HG02840 (cell line): ENCODE measurements at regions not wholly inside any gene's neighbourhood (a gene's known extent, or its start where the extent isn't known, plus 50 kb on each side); places are given as distances from the start of the nearest gene placed in this dataset.

Experiments
- ATAC-seq: cut with Tn5 transposase; IDR thresholded peaks from one replicate; pipeline ENCODE4 v1.9.1; 2021; ENCODE audit warnings: mild to moderate bottlenecking, moderate library complexity, moderate number of reproducible peaks; ENCODE audit not compliant: unreplicated experiment, low FRiP score

GRCh38 chr5:4411664-4412063 is 728.5 kb upstream of the ADAMTS16 start:
- no peak for ATAC-seq

DNA sequence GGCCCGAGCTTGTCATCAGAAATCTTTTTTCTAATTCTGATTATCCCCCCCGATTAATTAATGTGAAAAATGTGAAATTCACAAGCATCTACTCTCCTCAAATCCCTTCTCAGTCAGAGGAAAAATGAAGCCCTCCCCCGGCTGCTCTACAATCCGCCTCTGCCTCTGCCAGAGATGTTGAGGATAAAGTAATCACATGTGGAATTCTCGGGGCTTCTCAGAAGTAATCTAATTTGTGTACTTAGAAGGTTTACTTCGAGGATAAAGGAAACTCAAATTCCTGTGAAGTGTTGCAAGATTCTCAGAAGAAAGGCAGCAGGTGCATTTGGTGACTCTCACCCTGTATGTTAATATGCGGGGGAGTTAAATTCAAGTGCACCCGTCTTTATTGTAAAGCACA is 726.1 kb upstream of the ADAMTS16 start:
- ATAC-seq, result no peak

- ATAC-seq, result no peak
Measured at GRCh38 chr5:4418084-4418483, 722.0 kb upstream of the ADAMTS16 start.

- no peak for ATAC-seq
Measured at GRCh38 chr5:4419281-4419680, 720.8 kb upstream of the ADAMTS16 start.

GRCh38 chr5:4420177-4420576 is 720.0 kb upstream of the ADAMTS16 start:
- no peak for ATAC-seq

- no peak for ATAC-seq
Measured at GRCh38 chr5:4420681-4421080, 719.4 kb upstream of the ADAMTS16 start.

- no peak for ATAC-seq
Measured at GRCh38 chr5:4422247-4422646, 717.9 kb upstream of the ADAMTS16 start.

GRCh38 chr5:4424895-4425294 is 715.2 kb upstream of the ADAMTS16 start:
- ATAC-seq, result no peak

DNA sequence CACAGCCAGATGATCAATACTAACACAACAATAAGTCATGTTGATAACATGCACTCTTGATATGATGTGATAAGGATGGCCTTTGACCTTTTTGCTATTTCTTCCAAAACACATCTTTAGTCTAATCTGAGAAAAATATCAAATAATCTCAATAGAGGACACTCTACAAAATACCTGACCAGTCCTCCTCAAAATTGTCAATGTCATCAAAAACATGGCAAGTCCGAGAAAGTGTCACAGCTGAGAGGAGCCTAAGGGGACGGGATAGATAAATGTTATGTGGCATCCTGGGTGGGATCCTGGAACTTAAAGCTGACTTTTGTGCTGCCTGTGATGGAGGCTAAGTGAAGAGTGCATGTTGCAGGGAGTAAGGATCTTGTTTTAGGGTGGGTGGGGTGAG is 699.6 kb upstream of the ADAMTS16 start:
- no peak for ATAC-seq

- ATAC-seq, result no peak
Measured at GRCh38 chr5:4442221-4442620, 697.9 kb upstream of the ADAMTS16 start.

- no peak for ATAC-seq
Measured at GRCh38 chr5:4447657-4448056, 692.5 kb upstream of the ADAMTS16 start.

GRCh38 chr5:4453655-4454054 is 686.5 kb upstream of the ADAMTS16 start:
- ATAC-seq, result no peak

DNA sequence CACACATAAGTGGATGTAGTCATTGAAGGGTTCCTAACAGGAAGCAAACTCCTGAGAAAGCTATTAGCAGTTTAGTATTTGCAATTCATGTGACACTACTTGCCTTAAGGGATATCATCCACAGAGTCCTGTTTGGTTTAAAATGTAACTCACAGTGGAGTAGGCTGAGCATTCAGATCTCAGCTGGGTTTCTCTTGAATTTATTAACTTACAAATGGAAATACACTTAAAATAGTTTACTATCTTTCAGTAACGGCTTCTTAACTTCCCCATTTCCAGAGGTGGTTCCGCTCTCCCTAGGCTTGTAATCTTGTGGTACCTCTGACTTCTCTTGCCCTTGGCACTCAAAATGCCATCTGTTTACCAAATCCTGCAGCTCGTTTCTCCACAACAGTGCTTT is 660.7 kb upstream of the ADAMTS16 start:
- ATAC-seq, result no peak

GRCh38 chr5:4480528-4481349 is 659.4 kb upstream of the ADAMTS16 start:
- no peak for ATAC-seq

GRCh38 chr5:4487581-4487980 is 652.5 kb upstream of the ADAMTS16 start:
- no peak for ATAC-seq

DNA sequence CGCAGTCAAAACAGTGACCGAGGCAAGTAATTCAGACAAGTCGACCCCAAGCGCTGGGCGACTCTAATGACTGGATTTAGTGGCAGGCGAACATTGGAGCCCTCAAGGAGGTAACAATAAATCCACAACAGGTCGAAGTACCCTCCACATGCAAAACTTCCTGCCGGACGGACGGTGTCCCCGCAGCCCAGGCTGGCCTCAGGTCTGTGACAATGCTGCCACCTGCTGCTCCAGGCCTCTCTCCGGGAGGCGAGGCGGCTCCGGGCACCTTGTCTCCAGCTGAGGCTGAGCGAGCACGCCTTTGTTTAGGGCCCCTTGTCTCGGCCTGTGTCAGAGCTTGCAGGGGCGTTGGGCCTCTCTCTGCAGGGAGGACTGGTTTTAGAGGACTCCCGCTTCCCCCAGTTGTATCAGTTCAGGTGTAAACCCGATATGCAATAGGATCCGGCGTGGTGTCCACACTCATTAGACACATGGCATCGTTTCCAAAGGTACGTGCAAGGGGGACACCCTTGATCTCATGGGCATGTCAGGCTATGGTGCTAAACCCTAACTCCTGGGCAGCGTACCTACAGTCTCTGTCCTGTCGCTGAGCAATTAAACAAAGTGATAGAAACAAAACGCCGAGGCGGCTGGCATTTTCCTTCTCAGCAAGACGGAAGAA is 628.0 kb upstream of the ADAMTS16 start:
- ATAC-seq, result no peak

DNA sequence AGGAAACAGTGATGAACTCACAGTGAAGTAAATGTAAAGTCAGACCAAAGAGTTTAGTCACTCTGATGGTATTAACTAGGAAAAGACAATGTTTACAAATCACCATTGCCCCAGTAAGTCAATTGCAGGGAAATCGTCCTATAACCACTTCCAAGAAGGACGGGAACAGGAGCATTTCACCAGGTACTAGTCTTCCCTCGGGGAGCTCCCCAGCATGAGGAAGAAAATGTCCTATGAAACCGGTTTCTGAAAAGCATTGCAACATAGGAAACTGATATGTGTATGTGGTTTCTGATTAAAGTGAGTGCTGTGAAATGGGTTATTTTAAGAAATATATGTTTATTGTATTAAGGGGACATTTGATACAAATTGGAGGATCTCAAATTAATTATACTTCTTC is 626.7 kb upstream of the ADAMTS16 start:
- ATAC-seq, result no peak

GRCh38 chr5:4514067-4514648 is 626.0 kb upstream of the ADAMTS16 start:
- no peak for ATAC-seq

DNA sequence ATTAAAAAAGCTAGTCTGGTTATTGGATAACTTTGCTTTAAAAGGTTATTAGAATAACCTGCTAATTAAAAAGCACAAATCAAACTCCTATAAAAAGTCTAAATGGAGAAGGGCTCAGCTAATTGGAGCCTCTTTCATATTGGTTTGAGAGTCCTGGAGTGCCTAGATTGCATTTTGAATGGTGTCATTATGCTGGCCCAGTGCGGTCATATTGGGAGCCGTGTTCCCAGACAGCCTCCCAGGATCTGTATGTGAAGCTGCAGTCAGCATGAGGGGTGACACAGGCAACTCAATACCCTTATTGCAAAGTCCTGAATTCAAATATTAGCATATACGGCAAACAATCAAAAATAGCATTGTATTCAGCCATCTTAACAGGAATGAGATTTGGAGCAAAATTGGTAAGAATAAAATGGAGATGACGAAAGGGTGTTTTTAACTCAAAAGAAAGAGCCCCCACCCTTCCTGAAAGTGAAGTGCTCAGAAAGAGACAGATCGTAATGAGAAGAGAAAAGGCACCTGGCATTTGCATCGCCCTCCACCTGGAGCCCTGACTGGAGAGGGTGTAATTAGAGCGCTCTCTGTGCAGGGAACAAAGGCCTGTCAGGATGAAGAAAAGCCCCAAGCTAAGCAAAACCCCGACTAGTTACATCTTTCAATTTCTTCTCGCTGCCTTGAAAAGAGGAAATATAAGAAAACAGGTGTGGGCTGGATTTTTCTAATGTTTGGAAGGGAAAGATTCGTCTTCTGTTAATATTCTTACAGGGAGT is 621.0 kb upstream of the ADAMTS16 start:
- ATAC-seq, result no peak

DNA sequence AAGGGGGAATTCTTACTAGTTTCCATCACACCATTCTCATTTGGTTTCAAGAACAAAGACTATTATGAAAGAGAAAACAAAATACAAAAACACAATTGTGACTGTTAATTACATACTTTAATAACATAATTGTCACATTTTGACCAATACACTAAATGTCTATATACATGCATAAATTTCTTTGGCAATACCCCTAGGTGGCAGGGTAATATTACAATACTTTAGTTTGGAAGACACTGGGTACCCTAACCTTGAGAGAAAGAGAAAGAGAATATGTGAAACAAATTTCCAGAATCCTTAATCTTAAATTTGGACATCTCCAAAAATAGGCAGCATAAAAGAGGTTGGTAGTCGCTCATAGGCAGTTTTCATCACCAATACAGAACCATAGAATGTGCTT is 619.6 kb upstream of the ADAMTS16 start:
- ATAC-seq, result no peak

DNA sequence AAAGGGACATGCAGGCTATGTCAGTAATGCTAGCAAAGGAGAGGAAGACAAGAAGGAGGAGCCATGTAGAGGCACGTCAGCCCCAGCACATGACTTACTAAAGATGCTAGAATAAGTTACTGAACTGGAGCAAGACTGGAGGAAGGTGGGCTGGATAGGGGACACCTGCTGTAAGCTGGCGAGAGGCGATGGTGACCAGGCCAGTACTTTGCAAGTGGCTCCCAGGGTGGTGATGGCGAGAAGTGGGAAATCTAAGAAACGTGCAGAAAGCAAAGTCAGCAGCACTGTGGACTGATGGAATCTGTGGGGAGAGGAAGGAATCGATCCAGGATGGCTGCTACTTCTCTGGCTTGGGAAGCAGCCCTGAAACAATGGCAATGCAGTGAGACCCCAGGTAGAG is 617.1 kb upstream of the ADAMTS16 start:
- no peak for ATAC-seq
